Pancreas (tissue), 10 donors: ENCODE measurements at regions not wholly inside any gene's neighbourhood (a gene's known extent, or its start where the extent isn't known, plus 50 kb on each side); places are given as distances from the start of the nearest gene placed in this dataset.

ENCODE experiments used
- ATAC-seq, 4 donors: fragments of 200-7000 bp; cut with Tn5 transposase; one replicate each; pipeline versions ENCODE4 v1.8.0 to v1.9.1; 2020; ENCODE audit warnings: mild to moderate bottlenecking in 4 of 4, moderate library complexity in 4 of 4
- DNase-seq, 6 donors: peaks; one replicate each; pipeline ENCODE4 v3.0.0-alpha.2; 2020
- FAIRE-seq: peaks from 2 replicates; lab custom pipeline; 2012; peaks lifted over from hg19 to GRCh38; lab: Jason Lieb, UNC
- H3K27ac ChIP-seq, 4 donors: fragments of 200-600 bp; sonication (generic); 1 replicate in 3 of 4; 2 replicates in 1 of 4; pipeline versions ENCODE4 v1.5.0 to v1.8.0; 2020
- H3K27me3 ChIP-seq, 4 donors: fragments of 200-600 bp; one replicate each; pipeline ENCODE4 v1.8.0; 2021
- H3K36me3 ChIP-seq, 3 donors: fragments of 200-600 bp; sonication (generic) in 1 of 3; one replicate each; pipeline versions ENCODE4 v1.5.0 to v1.8.0; 2020 to 2021
- H3K4me1 ChIP-seq, 3 donors: fragments of 200-600 bp; one replicate each; pipeline ENCODE4 v1.8.0; 2021
- H3K4me3 ChIP-seq, 4 donors: fragments of 200-600 bp; sonication (generic) in 2 of 4; one replicate each; pipeline versions ENCODE4 v1.5.0 to v1.8.0; 2020 to 2021
- H3K9me3 ChIP-seq, 4 donors: fragments of 200-600 bp; one replicate each; pipeline ENCODE4 v1.8.0; 2021
- WGBS, 2 donors: extraction: QIAGEN DNeasy Blood & Tissue Kit; methylation state at CpG; one replicate each; pipeline ENCODE4 v1.1.7; 2013; 5-methylcytosine and 5-hydroxymethylcytosine counted together
- intact Hi-C, 3 donors: fragments of 100-400 bp; cut with DNase I; formaldehyde crosslinking; loops; one replicate each; pipeline versions ENCODE4 v1.11.1 to v1.14.2; 2022
- TF ChIP-seq, protein P1 (sequence below), 4 donors: fragments of 200-600 bp; sonication (generic) in 3 of 4; IDR thresholded peaks; one replicate each; pipeline versions ENCODE4 v1.5.0 to v1.8.0; 2021; ENCODE audit warnings: antibody characterized with exemption in 4 of 4
- donor health status: healthy with polysubstance abuse.
- donor health status: DM: no; HTN: no; CAD: no; lungs with moderate emphysema.
- donor health status: DM: no; HTN: no; CAD: no.
- donor health status: control.
- donor health status: control.
- donor health status: Bipolar disorder and iron deficiency.
- donor health status: DM: yes; HTN: yes; CAD: no.
- donor health status: DM: no; HTN: no; CAD: no.
- donor health status: DM: no; HTN: no; CAD: no.
- donor health status: DM: yes; HTN: yes; CAD: no.

DNA sequence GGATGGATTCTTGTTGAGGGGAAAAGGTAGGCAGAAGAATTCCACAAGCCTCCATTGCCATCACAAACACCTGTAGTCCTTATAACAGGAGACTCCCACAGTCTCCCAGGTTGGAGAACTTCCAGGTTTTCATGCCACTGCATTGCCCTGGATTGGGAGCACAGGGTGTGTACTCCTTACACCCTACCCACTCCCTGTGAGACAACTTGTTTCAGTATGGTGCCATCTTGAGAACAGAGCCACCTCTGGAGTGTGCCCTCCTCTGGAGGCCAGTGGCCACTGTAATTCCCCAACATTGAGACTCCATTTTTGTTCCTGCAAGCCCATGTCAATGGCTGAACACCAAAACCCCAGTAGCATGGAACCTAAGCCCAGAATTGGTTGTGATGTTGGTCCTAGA, 123.5 kb upstream of the LAMA2 start:
- Histone ChIP-seq H3K27ac (no peak overlapping the region), H3K36me3 (no peaks in the 10 kb centered on the region), H3K4me1 (no peaks in the 10 kb centered on the region), H3K27me3 (no peaks in the 10 kb centered on the region), H3K9me3 (no peaks in the 10 kb centered on the region), H3K4me3 (no peak overlapping the region)
- DNase-seq (no peak), FAIRE-seq (no peak), ATAC-seq (no peak)
- TF ChIP-seq, protein P1, sequence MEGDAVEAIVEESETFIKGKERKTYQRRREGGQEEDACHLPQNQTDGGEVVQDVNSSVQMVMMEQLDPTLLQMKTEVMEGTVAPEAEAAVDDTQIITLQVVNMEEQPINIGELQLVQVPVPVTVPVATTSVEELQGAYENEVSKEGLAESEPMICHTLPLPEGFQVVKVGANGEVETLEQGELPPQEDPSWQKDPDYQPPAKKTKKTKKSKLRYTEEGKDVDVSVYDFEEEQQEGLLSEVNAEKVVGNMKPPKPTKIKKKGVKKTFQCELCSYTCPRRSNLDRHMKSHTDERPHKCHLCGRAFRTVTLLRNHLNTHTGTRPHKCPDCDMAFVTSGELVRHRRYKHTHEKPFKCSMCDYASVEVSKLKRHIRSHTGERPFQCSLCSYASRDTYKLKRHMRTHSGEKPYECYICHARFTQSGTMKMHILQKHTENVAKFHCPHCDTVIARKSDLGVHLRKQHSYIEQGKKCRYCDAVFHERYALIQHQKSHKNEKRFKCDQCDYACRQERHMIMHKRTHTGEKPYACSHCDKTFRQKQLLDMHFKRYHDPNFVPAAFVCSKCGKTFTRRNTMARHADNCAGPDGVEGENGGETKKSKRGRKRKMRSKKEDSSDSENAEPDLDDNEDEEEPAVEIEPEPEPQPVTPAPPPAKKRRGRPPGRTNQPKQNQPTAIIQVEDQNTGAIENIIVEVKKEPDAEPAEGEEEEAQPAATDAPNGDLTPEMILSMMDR (IDR thresholded peaks at IDR 0.05) = no peak
- intact Hi-C loops = no loop called here

DNA sequence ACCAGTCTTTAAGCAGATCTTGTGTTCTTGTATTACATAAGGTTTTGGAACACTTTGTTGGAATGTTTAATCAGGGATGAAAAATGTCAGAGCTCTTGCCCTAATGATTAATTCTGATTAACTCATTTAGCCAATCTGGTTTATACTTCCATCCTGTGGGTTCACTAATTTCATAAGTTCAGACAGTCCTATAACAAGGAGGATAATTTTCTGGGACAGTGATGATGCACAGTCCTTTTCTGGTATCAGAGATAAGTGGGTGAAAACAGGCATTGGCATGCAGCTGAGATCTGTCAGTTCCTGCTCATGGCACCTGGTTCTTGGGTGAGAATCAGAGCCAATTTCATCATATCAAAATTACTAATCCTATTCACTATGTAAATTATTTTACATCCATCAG, 125.0 kb upstream of the LAMA2 start:
- TF ChIP-seq, protein P1 (IDR thresholded peaks at IDR 0.05) = no peak
- Histone ChIP-seq H3K4me1 (no peaks in the 10 kb centered on the region), H3K27me3 (no peaks in the 10 kb centered on the region), H3K36me3 (no peaks in the 10 kb centered on the region), H3K4me3 (no peak overlapping the region), H3K27ac (no peak overlapping the region), H3K9me3 (no peaks in the 10 kb centered on the region)
- ATAC-seq (no peak), FAIRE-seq (no peak), DNase-seq (no peak)
- intact Hi-C loops = no loop called here

DNA sequence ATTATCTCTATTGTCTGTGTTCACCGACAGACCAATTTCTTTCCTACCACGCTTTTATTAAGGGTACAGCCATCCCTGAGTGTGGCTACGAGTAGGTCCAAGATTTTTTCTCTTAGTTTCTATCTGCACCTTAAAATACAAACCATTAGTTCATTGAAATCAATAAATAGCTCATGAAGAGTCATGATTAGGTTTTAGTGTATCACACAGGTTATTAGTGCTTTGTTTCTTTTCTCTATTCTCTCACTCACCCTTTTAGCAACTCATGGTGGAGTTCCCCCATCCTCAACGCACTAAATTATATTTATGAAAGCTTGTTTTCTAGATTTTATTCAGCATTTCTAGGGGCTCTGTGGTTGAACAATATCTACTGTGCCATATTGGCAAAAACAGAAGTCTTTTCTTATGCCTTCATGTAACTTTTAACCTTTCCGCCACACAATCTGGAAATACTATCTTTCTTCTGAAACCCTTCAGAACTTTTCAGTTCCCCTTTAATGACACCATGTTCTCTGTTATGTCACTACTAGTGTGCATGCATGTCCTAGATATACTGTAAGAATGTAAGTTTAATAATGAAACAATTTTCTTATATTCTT, 128.2 kb upstream of the LAMA2 start:
- no peaks in the 10 kb centered on the region for H3K36me3 ChIP-seq
- H3K9me3 ChIP-seq = no peaks in the 10 kb centered on the region
- intact Hi-C loops = no loop called here
- 74 to 75% methylated on average over 5 of the region's 5 CpGs for WGBS, 2 donors
- FAIRE-seq (no peak), DNase-seq (no peak), ATAC-seq (no peak)
- TF ChIP-seq, protein P1 (IDR thresholded peaks at IDR 0.05) = no peak
- H3K4me1 ChIP-seq = no peaks in the 10 kb centered on the region
- no peak overlapping the region for H3K4me3 ChIP-seq
- H3K27me3 ChIP-seq = no peaks in the 10 kb centered on the region
- H3K27ac ChIP-seq = no peak overlapping the region

DNA sequence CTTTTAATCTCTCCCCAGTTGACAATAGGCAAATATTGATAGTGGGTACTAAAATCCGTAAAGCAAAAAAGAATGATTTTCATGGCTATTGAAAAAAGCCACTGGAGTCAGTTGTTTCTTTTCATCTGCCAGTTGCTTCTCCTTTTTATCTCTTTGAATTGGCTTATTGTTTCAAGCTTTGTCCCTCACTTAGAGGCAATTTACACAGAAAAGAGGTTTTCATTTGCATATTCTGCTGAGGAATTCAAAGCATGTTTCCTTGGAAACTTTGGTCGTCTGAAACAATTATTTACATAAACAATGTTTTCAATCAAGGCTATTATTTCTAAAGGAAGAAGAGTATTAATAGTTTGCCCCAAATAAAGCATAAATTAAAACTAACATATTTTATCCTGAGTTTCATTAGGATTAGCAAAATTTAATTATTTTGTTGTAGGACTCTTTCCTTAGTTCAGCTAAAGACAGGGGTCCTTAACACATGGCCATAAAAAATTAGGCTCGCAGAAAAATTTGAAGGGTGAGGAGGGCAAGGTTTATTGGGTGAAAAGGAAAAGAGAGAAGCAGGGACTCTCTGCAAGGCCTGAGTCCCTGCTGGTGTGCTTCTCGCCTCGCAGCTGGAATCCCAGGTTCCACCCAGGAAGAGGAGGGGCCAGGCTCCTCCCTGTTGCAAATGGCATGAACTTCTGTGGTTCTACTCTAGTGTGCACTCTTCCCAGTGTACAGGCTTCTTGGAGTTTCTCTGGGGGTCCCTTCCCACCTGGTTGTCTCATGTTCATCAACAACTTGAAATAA, 138.8 kb upstream of the LAMA2 start:
- no peak for FAIRE-seq
- 42 to 47% methylated on average over 5 of the region's 5 CpGs for WGBS, 2 donors

More for the DNA sequence above, 138.8 kb upstream of the LAMA2 start:
- intact Hi-C loops = no loop called here
- DNase-seq (no peak), ATAC-seq (no peak)
- H3K36me3 ChIP-seq = no peaks in the 10 kb centered on the region
- H3K4me1 ChIP-seq = no peaks in the 10 kb centered on the region
- H3K4me3 ChIP-seq = no peak overlapping the region
- no peaks in the 10 kb centered on the region for H3K27me3 ChIP-seq
- no peaks in the 10 kb centered on the region for H3K9me3 ChIP-seq
- TF ChIP-seq, protein P1 (IDR thresholded peaks at IDR 0.05) = no peak
- H3K27ac ChIP-seq = no peak overlapping the region
